ENCODE measurements at regions not wholly inside any gene's neighbourhood (a gene's known extent, or its start where the extent isn't known, plus 50 kb on each side); places are given as distances from the start of the nearest gene placed in this dataset.

DNA sequence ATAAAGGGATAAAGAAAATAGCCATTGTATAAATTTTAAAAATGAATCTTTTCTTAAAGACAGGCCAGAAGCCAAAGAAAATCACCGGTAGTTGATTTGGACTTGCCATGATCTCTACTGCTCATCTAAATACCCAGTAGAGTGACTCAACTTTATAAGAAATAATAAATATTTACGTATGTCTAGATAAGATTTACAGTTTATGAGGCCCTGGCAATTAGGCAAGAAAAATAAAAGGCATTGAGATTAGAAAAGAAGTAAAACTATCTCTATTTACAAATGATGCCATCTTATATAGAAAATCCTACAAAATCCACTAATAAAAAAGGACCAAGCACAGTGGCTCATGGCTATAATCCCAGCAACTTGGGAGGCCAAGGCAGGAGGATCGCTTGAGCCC lies 765.5 kb upstream of the HTR2C start:
- TF ChIP-seq EZH2phosphoT487 (IDR thresholded peaks at IDR 0.05; ENCODE audit: borderline replicate concordance) = no peak
- Histone ChIP-seq H3K27me3 (ENCODE audit: insufficient read depth, low read length, poor library complexity, severe bottlenecking) (no peaks in the 10 kb centered on the region), H3K4me1 (ENCODE audit: insufficient read depth, low read length, poor library complexity, severe bottlenecking) (no peaks in the 10 kb centered on the region), H3K9ac (ENCODE audit: low read depth, low read length, poor library complexity, severe bottlenecking) (no peak overlapping the region), H3K9me3 (ENCODE audit: insufficient read depth, low read depth, low read length) (no peaks in the 10 kb centered on the region), H3K79me2 (ENCODE audit: insufficient read depth, low read length) (no peaks in the 10 kb centered on the region), H3F3A (ENCODE audit: low read depth) (no peaks in the 10 kb centered on the region), H3K4me2 (ENCODE audit: low read depth, low read length, poor library complexity, severe bottlenecking) (no peak overlapping the region), H3K36me3 (ENCODE audit: insufficient read depth, low read length) (no peaks in the 10 kb centered on the region), H3K9me2 (replicated peaks; ENCODE audit: low read depth, low read length) (no peaks in the 10 kb centered on the region), H2AFZ (ENCODE audit: low read length) (no peak overlapping the region), H4K20me1 (ENCODE audit: insufficient read depth, low read length, poor library complexity, severe bottlenecking) (no peaks in the 10 kb centered on the region), H3K4me3 (ENCODE audit: low read length, poor library complexity, severe bottlenecking) (no peak overlapping the region)

DNA sequence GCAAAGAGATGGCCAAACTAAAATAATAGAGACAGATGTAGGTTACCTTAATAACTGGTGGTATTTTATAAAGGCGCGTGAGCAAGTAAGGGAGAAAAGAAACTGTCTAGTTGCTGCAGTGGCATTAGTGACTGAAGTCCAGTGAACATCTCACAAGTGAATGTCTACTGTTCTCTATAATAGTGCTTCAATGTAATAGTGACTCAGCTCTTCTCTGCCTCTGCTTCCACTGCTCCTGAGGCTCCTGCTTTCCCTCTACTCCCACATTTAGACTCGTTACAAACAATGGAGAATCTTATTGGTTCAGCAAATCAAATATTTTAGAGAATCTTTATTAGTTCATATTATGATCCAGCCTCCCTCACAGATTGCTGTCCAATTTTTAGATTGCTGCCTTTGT lies 779.1 kb upstream of the HTR2C start:
- no peak overlapping the region for H3K4me3 ChIP-seq (ENCODE audit: low read length, poor library complexity, severe bottlenecking)
- TF ChIP-seq, protein P1, sequence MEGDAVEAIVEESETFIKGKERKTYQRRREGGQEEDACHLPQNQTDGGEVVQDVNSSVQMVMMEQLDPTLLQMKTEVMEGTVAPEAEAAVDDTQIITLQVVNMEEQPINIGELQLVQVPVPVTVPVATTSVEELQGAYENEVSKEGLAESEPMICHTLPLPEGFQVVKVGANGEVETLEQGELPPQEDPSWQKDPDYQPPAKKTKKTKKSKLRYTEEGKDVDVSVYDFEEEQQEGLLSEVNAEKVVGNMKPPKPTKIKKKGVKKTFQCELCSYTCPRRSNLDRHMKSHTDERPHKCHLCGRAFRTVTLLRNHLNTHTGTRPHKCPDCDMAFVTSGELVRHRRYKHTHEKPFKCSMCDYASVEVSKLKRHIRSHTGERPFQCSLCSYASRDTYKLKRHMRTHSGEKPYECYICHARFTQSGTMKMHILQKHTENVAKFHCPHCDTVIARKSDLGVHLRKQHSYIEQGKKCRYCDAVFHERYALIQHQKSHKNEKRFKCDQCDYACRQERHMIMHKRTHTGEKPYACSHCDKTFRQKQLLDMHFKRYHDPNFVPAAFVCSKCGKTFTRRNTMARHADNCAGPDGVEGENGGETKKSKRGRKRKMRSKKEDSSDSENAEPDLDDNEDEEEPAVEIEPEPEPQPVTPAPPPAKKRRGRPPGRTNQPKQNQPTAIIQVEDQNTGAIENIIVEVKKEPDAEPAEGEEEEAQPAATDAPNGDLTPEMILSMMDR (conservative IDR thresholded peaks at IDR 0.05; ENCODE audit: low read length) = no peak
- TF ChIP-seq EZH2phosphoT487 (IDR thresholded peaks at IDR 0.05; ENCODE audit: borderline replicate concordance) = no peak
- H3K9ac ChIP-seq (ENCODE audit: low read depth, low read length, poor library complexity, severe bottlenecking) = no peak overlapping the region
- no peaks in the 10 kb centered on the region for H3K36me3 ChIP-seq (ENCODE audit: insufficient read depth, low read length)
- H3K79me2 ChIP-seq (ENCODE audit: insufficient read depth, low read length) = no peaks in the 10 kb centered on the region
- no peak overlapping the region for H3K4me2 ChIP-seq (ENCODE audit: low read depth, low read length, poor library complexity, severe bottlenecking)
- no peak overlapping the region for H2AFZ ChIP-seq (ENCODE audit: low read length)
- no peaks in the 10 kb centered on the region for H4K20me1 ChIP-seq (ENCODE audit: insufficient read depth, low read length, poor library complexity, severe bottlenecking)
- H3K27me3 ChIP-seq (ENCODE audit: insufficient read depth, low read length, poor library complexity, severe bottlenecking) = no peaks in the 10 kb centered on the region
- no peaks in the 10 kb centered on the region for H3K9me3 ChIP-seq (ENCODE audit: insufficient read depth, low read depth, low read length)
- H3K9me2 ChIP-seq (replicated peaks; ENCODE audit: low read depth, low read length) = no peaks in the 10 kb centered on the region
- H3K4me1 ChIP-seq (ENCODE audit: insufficient read depth, low read length, poor library complexity, severe bottlenecking) = no peaks in the 10 kb centered on the region
- no peaks in the 10 kb centered on the region for H3F3A ChIP-seq (ENCODE audit: low read depth)

DNA sequence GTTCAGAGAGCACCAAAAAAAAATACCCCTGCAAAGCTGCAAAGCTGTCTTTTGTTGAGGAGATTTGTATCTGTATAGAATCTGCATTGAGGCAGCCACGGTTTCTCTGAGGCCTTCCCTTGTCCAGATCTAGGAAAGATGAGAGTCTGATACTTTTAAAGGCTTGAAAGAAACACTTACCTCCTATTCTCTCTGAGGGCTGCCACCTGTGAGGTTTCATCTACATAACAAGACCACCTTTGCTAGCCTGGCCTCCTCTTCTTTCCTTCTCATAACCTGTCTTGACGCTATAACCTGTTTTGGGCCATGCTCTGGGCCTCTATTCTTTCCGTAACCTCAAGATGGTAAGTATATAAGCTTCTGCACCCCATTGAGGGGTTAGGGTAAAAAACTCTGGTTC lies 779.6 kb upstream of the HTR2C start:
- H3K4me1 ChIP-seq (ENCODE audit: insufficient read depth, low read length, poor library complexity, severe bottlenecking) = no peaks in the 10 kb centered on the region
- TF ChIP-seq, protein P1 (conservative IDR thresholded peaks at IDR 0.05; ENCODE audit: low read length) = no peak
- no peak for TF ChIP-seq EZH2phosphoT487 (IDR thresholded peaks at IDR 0.05; ENCODE audit: borderline replicate concordance)
- H3K9me2 ChIP-seq (replicated peaks; ENCODE audit: low read depth, low read length) = no peaks in the 10 kb centered on the region
- no peak overlapping the region for H3K4me2 ChIP-seq (ENCODE audit: low read depth, low read length, poor library complexity, severe bottlenecking)
- H3K36me3 ChIP-seq (ENCODE audit: insufficient read depth, low read length) = no peaks in the 10 kb centered on the region
- no peaks in the 10 kb centered on the region for H3K79me2 ChIP-seq (ENCODE audit: insufficient read depth, low read length)
- H3K4me3 ChIP-seq (ENCODE audit: low read length, poor library complexity, severe bottlenecking) = no peak overlapping the region
- H3K27me3 ChIP-seq (ENCODE audit: insufficient read depth, low read length, poor library complexity, severe bottlenecking) = no peaks in the 10 kb centered on the region
- no peak overlapping the region for H3K9ac ChIP-seq (ENCODE audit: low read depth, low read length, poor library complexity, severe bottlenecking)
- H3K9me3 ChIP-seq (ENCODE audit: insufficient read depth, low read depth, low read length) = no peaks in the 10 kb centered on the region
- no peak overlapping the region for H2AFZ ChIP-seq (ENCODE audit: low read length)
- H3F3A ChIP-seq (ENCODE audit: low read depth) = no peaks in the 10 kb centered on the region
- H4K20me1 ChIP-seq (ENCODE audit: insufficient read depth, low read length, poor library complexity, severe bottlenecking) = no peaks in the 10 kb centered on the region

DNA sequence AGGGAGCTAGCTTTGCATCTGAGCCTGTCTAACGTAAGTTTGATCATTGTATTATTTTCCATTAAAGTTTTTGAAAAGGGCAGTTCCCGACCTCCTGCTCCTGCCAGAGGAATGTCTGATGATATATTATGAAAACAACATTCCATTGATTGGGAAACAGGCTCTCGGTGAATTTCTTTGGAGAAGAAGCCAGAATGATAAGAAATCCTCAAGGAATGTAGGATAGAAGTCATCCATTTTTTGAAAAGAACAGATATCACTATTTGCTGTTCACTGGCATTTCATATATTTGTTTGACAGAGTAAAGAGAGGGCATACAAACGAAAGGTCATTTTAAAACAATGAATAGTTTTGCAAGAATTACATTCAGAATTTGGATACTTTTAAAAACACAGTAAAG lies 781.0 kb upstream of the HTR2C start:
- Histone ChIP-seq H2AFZ (ENCODE audit: low read length) (no peak overlapping the region), H3K4me1 (ENCODE audit: insufficient read depth, low read length, poor library complexity, severe bottlenecking) (no peaks in the 10 kb centered on the region), H3K9me3 (ENCODE audit: insufficient read depth, low read depth, low read length) (no peaks in the 10 kb centered on the region), H3K9ac (ENCODE audit: low read depth, low read length, poor library complexity, severe bottlenecking) (no peak overlapping the region), H3K4me2 (ENCODE audit: low read depth, low read length, poor library complexity, severe bottlenecking) (no peak overlapping the region), H4K20me1 (ENCODE audit: insufficient read depth, low read length, poor library complexity, severe bottlenecking) (no peaks in the 10 kb centered on the region), H3K79me2 (ENCODE audit: insufficient read depth, low read length) (no peaks in the 10 kb centered on the region), H3K9me2 (replicated peaks; ENCODE audit: low read depth, low read length) (no peaks in the 10 kb centered on the region), H3K36me3 (ENCODE audit: insufficient read depth, low read length) (no peaks in the 10 kb centered on the region), H3K27me3 (ENCODE audit: insufficient read depth, low read length, poor library complexity, severe bottlenecking) (no peaks in the 10 kb centered on the region), H3F3A (ENCODE audit: low read depth) (no peaks in the 10 kb centered on the region), H3K4me3 (ENCODE audit: low read length, poor library complexity, severe bottlenecking) (no peak overlapping the region)
- TF ChIP-seq, protein P1 (conservative IDR thresholded peaks at IDR 0.05; ENCODE audit: low read length) = no peak
- no peak for TF ChIP-seq EZH2phosphoT487 (IDR thresholded peaks at IDR 0.05; ENCODE audit: borderline replicate concordance)
